D721Med (cell line): ENCODE measurements at regions not wholly inside any gene's neighbourhood (a gene's known extent, or its start where the extent isn't known, plus 50 kb on each side); places are given as distances from the start of the nearest gene placed in this dataset.

ENCODE experiments used
- DNase-seq: peaks from one replicate; pipeline ENCODE4 v3.0.0; 2011; ENCODE audit warnings: low spot score; ENCODE audit not compliant: insufficient read length
- FAIRE-seq: peaks from 2 replicates; lab custom pipeline; 2011; peaks lifted over from hg19 to GRCh38; lab: Jason Lieb, UNC
- CTCF ChIP-seq: IDR thresholded peaks from 2 replicates; pipeline ENCODE4 v1.5.1; 2012; ENCODE audit warnings: mild to moderate bottlenecking, control low read depth; ENCODE audit not compliant: insufficient read depth; ENCODE audit errors: missing control alignments

- no peak for DNase-seq
- no peak for FAIRE-seq
- TF ChIP-seq CTCF: no peak
These were observed 194.8 kb upstream of the RGMA start for GRCh38 chr15:93283854-93284253.

GRCh38 chr15:93282808-93283207, 193.8 kb upstream of the RGMA start:
- FAIRE-seq: no peak
- TF ChIP-seq CTCF: no peak
- DNase-seq: no peak

GRCh38 chr15:93278783-93279182, 189.8 kb upstream of the RGMA start:
- TF ChIP-seq CTCF: no peak
- FAIRE-seq (no peak), DNase-seq (no peak)

GRCh38 chr15:93278006-93278405, 189.0 kb upstream of the RGMA start:
- TF ChIP-seq CTCF: no peak
- DNase-seq: no peak
- no peak for FAIRE-seq

GRCh38 chr15:93274257-93274656, 185.2 kb upstream of the RGMA start:
- TF ChIP-seq CTCF: no peak
- no peak for FAIRE-seq
- no peak for DNase-seq

GRCh38 chr15:93271871-93272270, 182.9 kb upstream of the RGMA start:
- TF ChIP-seq CTCF: no peak
- DNase-seq (no peak), FAIRE-seq (no peak)

GRCh38 chr15:93270937-93271467, 182.0 kb upstream of the RGMA start:
- FAIRE-seq (no peak), DNase-seq (no peak)
- TF ChIP-seq CTCF: no peak
